Spleen (tissue), 7 donors: ENCODE measurements at regions not wholly inside any gene's neighbourhood (a gene's known extent, or its start where the extent isn't known, plus 50 kb on each side); places are given as distances from the start of the nearest gene placed in this dataset.

Experiments used
- POLR2A ChIP-seq, 3 donors: fragments of 450-650 bp; IDR thresholded peaks; one replicate each; pipeline ENCODE4 v1.5.1; 2017; ENCODE audit warnings: antibody characterized with exemption in 3 of 3, mild to moderate bottlenecking in 1 of 3
- POLR2AphosphoS5 ChIP-seq, 3 donors: sonication (generic); formaldehyde crosslinking; IDR thresholded peaks; one replicate each; pipeline ENCODE4 v1.5.1; 2017; ENCODE audit warnings: antibody characterized with exemption in 3 of 3
- TF ChIP-seq, protein P1 (sequence below), 11 experiments: fragments of 200-600 bp in 7 of 11; fragments of 450-650 bp in 4 of 11; sonication (generic) in 4 of 11; IDR thresholded peaks in 8 of 11; conservative IDR thresholded peaks in 3 of 11; 1 replicate in 7 of 11; 2 replicates in 4 of 11; pipeline versions ENCODE4 v1.4.0 to v1.8.0; 2016 to 2021; ENCODE audit warnings: antibody characterized with exemption in 11 of 11, inconsistent platforms in 4 of 11, mild to moderate bottlenecking in 1 of 11
- donor health status: DM: no; HTN: no; CAD: no; lungs with moderate emphysema.
- donor health status: DM: no; HTN: no; CAD: no.
- donor health status: DM: no; HTN: no; CAD: no.

DNA sequence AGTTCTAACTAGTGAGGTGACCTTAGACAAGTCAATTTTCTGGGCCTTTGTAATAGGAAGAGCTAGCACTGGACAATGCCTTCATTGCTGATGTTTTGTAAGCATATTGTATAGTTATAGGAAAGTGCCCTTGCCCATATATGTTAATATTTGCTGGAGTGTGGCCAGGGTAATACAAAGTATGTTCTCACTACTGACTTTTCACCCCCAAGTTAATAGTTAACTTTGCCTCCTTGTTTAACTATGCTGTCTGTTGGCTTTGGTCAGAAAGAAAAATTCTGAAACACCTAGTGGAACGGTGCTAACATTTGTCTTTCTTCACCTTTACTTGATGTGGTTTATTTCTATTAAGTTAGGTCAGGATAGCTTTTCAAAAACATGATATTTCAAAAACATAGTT is 287.4 kb upstream of the CTNNB1 start:
- no peak for TF ChIP-seq POLR2A (IDR thresholded peaks at IDR 0.05)
- TF ChIP-seq, protein P1, sequence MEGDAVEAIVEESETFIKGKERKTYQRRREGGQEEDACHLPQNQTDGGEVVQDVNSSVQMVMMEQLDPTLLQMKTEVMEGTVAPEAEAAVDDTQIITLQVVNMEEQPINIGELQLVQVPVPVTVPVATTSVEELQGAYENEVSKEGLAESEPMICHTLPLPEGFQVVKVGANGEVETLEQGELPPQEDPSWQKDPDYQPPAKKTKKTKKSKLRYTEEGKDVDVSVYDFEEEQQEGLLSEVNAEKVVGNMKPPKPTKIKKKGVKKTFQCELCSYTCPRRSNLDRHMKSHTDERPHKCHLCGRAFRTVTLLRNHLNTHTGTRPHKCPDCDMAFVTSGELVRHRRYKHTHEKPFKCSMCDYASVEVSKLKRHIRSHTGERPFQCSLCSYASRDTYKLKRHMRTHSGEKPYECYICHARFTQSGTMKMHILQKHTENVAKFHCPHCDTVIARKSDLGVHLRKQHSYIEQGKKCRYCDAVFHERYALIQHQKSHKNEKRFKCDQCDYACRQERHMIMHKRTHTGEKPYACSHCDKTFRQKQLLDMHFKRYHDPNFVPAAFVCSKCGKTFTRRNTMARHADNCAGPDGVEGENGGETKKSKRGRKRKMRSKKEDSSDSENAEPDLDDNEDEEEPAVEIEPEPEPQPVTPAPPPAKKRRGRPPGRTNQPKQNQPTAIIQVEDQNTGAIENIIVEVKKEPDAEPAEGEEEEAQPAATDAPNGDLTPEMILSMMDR (IDR thresholded peaks at IDR 0.05 in 8 of 11, conservative IDR thresholded peaks at IDR 0.05 in 3 of 11) = no peak
- TF ChIP-seq POLR2AphosphoS5 (IDR thresholded peaks at IDR 0.05) = no peak
